Suppressor macrophage treated with lipopolysaccharide for 1 hour (primary cell): ENCODE measurements at regions not wholly inside any gene's neighbourhood (a gene's known extent, or its start where the extent isn't known, plus 50 kb on each side); places are given as distances from the start of the nearest gene placed in this dataset.
A peak's percentile ranks its signal among the peaks of the same experiment; 100 is the strongest.
"Not testable (repeated sequence)": the region's sequence is repeated elsewhere in the genome, so short reads cannot be mapped to it uniquely, and the experiment has no call there.

Source experiments
- DNase-seq, 3 donors: peaks; one replicate each; pipeline ENCODE4 v3.0.0-alpha.2; 2020 to 2022

GRCh38 chr9:15372455-15372854 lies 50.2 kb upstream of the SNAPC3 start:
- DNase-seq, result no peak

- DNase-seq, result peak in 1 of 3 donors; percentile 8
These were observed 51.2 kb upstream of the SNAPC3 start for GRCh38 chr9:15371448-15371845.

- no peak for DNase-seq
These were observed 51.9 kb upstream of the SNAPC3 start for GRCh38 chr9:15370466-15371447.

- DNase-seq, result no peak
These were observed 52.8 kb upstream of the SNAPC3 start for GRCh38 chr9:15369871-15370270.

GRCh38 chr9:15369238-15369637 lies 53.4 kb upstream of the SNAPC3 start:
- no peak for DNase-seq

- not testable (repeated sequence) for DNase-seq
These were observed 57.6 kb upstream of the SNAPC3 start for GRCh38 chr9:15364975-15365553.

- DNase-seq, result no peak
These were observed 54.7 kb upstream of the TTC39B start for GRCh38 chr9:15361737-15362136.

GRCh38 chr9:15357050-15357653 lies 50.1 kb upstream of the TTC39B start:
- DNase-seq, result peak; percentile 53 to 69 (median 55)
